Gastrocnemius medialis (tissue), 4 donors: ENCODE measurements at regions not wholly inside any gene's neighbourhood (a gene's known extent, or its start where the extent isn't known, plus 50 kb on each side); places are given as distances from the start of the nearest gene placed in this dataset.

Source experiments
- CTCF ChIP-seq, 5 experiments: fragments of 450-650 bp in 3 of 5; fragments of 200-600 bp in 2 of 5; sonication (generic) in 2 of 5; IDR thresholded peaks in 4 of 5; conservative IDR thresholded peaks in 1 of 5; 1 replicate in 4 of 5; 2 replicates in 1 of 5; pipeline ENCODE4 v1.5.1; 2016 to 2019; ENCODE audit warnings: antibody characterized with exemption in 5 of 5, mild to moderate bottlenecking in 3 of 5, moderate library complexity in 3 of 5
- POLR2A ChIP-seq, 2 donors: fragments of 450-650 bp; IDR thresholded peaks; one replicate each; pipeline ENCODE4 v1.6.1; 2017; ENCODE audit warnings: antibody characterized with exemption in 2 of 2, mild to moderate bottlenecking in 2 of 2, moderate library complexity in 2 of 2

- no peak for TF ChIP-seq POLR2A (IDR thresholded peaks at IDR 0.05)
- peak in 3 of 5 experiments; percentile 18 to 50 (median 26) for TF ChIP-seq CTCF (IDR thresholded peaks at IDR 0.05 in 4 of 5, conservative IDR thresholded peaks at IDR 0.05 in 1 of 5)
Observed at GRCh38 chrX:140141444-140142029, 176.2 kb upstream of the CXorf66 start.
